ENCODE measurements at regions not wholly inside any gene's neighbourhood (a gene's known extent, or its start where the extent isn't known, plus 50 kb on each side); places are given as distances from the start of the nearest gene placed in this dataset.
"Not testable (repeated sequence)": the region's sequence is repeated elsewhere in the genome, so short reads cannot be mapped to it uniquely, and the experiment has no call there.

GRCh38 chr14:97808541-97808940 is 1011.4 kb downstream of the VRK1 start:
- TF ChIP-seq, protein P1, sequence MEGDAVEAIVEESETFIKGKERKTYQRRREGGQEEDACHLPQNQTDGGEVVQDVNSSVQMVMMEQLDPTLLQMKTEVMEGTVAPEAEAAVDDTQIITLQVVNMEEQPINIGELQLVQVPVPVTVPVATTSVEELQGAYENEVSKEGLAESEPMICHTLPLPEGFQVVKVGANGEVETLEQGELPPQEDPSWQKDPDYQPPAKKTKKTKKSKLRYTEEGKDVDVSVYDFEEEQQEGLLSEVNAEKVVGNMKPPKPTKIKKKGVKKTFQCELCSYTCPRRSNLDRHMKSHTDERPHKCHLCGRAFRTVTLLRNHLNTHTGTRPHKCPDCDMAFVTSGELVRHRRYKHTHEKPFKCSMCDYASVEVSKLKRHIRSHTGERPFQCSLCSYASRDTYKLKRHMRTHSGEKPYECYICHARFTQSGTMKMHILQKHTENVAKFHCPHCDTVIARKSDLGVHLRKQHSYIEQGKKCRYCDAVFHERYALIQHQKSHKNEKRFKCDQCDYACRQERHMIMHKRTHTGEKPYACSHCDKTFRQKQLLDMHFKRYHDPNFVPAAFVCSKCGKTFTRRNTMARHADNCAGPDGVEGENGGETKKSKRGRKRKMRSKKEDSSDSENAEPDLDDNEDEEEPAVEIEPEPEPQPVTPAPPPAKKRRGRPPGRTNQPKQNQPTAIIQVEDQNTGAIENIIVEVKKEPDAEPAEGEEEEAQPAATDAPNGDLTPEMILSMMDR (IDR thresholded peaks at IDR 0.05), result not testable (repeated sequence)
- TF ChIP-seq EP300 (IDR thresholded peaks at IDR 0.05); POLR2A (IDR thresholded peaks at IDR 0.05; ENCODE audit: low read depth): not testable (repeated sequence)
